AG20443 (cell line): ENCODE measurements at regions not wholly inside any gene's neighbourhood (a gene's known extent, or its start where the extent isn't known, plus 50 kb on each side); places are given as distances from the start of the nearest gene placed in this dataset.
"Not testable (repeated sequence)": the region's sequence is repeated elsewhere in the genome, so short reads cannot be mapped to it uniquely, and the experiment has no call there.

ENCODE experiments used
- DNase-seq: peaks from one replicate; pipeline ENCODE4 v3.0.0; 2012; ENCODE audit warnings: low spot score, mixed read lengths

DNA sequence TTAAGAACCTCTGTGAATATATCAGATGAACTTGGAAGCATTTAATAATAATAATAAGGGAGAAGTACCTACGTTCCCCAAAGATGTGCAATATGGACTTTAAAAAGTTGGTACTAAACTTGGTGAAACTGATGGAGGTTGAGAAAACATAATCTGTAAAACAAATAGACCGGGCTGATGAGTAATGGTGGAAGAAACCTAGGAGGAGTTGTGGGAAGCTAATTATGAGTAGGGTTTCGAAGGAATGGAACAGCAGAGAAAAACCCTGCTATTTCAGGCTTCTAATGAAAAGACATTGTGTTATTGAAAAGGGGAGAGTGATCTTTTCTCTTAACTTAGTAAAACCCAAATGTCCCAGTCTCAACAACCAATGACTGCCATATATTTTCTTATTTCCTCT lies 229.3 kb downstream of the PCSK1 start:
- DNase-seq, result no peak

DNA sequence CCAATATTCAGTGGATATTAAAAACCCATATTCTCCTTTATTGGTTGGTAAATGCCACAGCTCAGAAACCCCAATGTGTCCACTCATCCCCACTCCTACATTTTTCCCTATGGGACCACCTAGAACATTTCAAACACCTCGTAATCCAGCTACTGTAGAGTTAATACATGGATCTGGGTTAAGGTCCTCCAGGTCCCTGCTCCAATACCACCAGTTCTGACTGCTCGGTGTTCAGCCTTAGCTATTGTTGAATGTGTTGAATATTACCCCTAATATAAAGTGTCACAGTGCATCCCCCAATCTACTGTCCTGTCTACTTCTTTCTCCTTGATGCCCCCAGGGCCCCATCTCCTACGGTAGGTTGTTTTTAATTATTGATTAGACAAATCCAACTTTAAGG lies 231.5 kb downstream of the PCSK1 start:
- no peak for DNase-seq

- no peak for DNase-seq
These were observed 232.4 kb downstream of the PCSK1 start for GRCh38 chr5:96200641-96201040.

DNA sequence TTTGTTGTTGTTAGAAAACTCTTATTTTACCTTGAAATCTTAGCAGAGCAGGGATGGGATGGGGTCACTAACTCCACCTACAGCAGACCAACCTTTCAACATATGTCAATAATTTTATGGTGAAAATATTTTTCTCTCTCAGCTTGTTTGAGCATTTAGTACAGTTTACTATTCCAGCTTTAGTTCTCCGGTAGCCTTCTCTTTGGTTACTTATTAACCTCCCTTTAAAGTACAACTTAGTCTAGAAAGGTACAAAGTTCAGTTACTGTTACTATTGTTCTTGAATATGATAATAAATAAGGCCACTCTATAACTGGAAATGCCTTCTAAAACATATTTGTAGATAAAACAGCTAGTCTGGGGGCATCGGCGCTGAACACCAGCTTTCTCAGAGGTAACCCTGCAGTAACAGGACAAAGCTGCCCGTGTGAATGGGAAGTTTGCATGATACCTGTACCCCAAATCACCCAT lies 233.3 kb downstream of the PCSK1 start:
- DNase-seq, result no peak

DNA sequence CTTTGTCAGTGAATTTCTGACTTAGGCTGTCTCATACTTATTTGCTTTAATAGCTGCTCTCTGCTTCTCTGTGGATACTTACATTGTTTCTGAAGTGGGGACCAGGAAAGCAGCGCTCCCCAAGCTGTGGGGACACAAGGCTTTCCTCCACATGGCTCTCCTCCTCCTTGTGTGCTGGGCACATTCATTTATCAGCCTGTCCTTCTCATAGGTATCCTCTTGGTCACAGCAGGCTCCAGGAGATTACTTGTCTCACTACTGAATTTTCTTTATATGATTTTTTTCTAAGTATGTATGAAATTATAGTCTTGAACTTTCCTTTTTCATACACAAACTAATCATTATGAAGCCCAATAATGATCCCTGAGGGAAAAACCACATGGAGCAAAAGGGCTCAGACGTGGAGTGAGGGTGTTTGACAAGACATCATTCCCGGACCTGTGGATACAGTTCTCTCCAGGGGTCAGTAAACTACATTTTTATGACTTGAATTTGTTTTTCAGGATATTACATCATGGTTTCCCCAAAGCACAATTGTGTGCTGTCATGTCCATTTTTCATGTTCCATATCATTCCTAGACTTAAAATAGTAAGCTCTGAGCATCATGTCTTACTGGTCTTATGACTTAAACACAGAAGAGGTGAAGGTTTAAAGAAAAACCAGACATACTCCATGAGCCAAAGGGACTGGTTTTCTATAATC lies 234.5 kb downstream of the PCSK1 start:
- no peak for DNase-seq

DNA sequence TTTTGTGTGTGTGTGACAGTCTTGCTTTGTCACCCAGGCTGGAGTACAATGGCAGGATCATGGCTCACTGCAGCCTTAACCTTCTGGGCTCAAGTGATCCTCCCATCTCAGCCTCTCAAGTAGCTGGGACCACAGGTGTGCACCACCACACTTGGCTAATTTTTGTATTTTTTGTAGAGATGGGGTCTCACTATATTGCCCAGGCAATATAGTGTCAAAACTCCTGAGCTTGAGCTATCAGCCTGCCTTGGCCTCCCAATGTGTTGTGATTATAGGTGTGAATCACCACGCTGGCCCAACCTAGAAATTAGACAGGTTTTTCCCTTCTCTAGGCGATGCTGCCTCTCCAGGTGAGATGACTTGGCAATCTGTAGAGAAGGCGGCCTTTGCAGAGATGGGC lies 235.3 kb downstream of the PCSK1 start:
- not testable (repeated sequence) for DNase-seq

GRCh38 chr5:96197347-96197746 lies 235.7 kb upstream of the ELL2 start:
- DNase-seq, result no peak

DNA sequence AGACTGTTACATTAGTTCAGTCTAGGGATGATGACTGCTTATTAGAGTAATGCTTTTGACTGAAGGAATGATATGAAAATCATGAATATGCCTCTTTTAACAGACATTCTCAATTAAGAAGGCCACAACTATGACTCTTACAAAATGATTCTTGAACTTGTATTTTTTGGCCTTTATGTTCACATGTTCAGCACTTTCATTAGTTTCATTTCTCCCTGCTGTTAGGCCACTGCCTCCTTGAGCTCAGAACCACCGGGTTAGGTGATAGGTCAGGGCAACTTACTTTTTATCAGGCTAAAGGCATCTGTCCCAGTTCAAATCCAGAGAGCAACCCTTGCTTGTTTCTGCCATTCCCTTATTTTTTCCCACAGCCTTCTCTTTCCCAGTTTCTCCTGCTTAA lies 235.2 kb upstream of the ELL2 start:
- peak; percentile 30 for DNase-seq

DNA sequence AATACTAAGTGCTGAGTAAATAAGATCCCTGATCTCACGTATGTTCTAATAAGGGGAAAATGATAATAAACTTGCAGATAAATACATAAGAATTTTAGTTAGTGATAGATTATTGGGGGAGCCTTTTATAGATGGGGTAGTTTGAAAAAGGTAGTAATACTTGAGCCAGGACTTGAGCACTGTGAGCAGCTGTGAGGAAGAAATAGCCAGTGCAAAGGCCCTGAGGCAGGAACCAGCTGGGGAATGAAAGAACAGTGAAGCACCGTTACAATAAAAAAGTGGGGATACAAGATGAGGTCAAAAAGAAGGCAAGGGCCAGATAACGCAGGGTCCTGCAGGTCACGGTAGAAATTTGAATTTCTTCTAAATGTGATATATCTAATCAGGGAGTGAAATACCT lies 234.8 kb upstream of the ELL2 start:
- no peak for DNase-seq

- peak; percentile 40 for DNase-seq
These were observed 233.5 kb upstream of the ELL2 start for GRCh38 chr5:96195123-96195522.

- no peak for DNase-seq
These were observed 232.9 kb upstream of the ELL2 start for GRCh38 chr5:96194593-96194992.

- DNase-seq, result no peak
These were observed 232.3 kb upstream of the ELL2 start for GRCh38 chr5:96193946-96194345.

- no peak for DNase-seq
These were observed 228.3 kb upstream of the ELL2 start for GRCh38 chr5:96189987-96190386.

DNA sequence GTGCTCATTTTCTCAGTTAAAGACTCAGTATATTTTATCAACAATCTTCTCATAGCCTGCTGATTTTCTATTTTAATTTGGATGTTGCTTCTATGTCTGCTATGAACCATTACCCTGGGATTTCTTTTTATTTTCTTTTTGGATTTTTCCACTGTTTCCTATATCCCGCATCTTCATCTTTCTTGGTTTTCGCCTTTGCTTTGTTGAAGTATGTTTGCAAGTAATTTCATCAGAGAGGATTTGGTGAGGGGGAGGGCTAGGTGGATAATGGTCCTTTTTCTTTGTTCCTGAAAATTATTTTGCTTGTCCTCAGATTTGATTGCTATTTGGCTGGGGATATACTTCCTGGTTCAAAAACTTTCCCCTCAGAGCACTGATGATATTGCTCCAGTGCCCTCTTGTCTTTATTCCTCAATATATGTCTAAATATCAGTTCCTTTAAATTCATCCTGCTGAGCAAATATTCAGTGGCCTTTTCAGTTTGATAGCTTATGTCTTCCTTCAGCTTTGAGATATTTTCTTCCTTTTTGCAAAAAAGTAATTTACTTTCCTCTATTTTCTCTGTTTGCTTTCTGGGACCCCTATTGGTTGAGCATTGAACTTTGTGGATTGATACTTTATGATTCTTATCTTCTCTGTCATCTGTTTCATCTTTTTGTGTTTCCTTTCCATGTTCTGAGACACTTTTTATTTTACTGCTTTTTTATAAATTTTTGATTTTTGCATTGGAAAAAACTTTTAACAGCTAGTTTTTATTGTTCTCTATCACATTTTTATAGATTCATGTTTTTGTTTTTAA lies 227.6 kb upstream of the ELL2 start:
- DNase-seq, result no peak

GRCh38 chr5:96187309-96188027 lies 225.8 kb upstream of the ELL2 start:
- no peak for DNase-seq

DNA sequence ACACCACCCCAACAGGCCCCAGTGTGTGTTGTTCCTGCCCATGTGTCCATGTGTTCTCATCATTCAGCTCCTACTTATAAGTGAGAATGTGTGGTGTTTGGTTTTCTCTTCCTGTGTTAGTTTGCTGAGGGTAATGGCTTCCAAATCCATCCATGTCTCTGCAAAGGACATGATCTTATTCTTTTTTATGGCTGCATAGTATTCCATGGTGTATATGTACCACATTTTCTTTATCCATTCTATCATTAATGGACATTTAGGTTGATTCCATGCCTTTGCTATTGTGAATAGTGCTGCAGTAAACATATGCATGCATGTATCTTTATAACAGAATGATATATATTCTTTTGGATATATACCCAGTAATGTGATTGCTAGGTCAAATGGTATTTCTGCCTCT lies 222.9 kb upstream of the ELL2 start:
- DNase-seq, result not testable (repeated sequence)

DNA sequence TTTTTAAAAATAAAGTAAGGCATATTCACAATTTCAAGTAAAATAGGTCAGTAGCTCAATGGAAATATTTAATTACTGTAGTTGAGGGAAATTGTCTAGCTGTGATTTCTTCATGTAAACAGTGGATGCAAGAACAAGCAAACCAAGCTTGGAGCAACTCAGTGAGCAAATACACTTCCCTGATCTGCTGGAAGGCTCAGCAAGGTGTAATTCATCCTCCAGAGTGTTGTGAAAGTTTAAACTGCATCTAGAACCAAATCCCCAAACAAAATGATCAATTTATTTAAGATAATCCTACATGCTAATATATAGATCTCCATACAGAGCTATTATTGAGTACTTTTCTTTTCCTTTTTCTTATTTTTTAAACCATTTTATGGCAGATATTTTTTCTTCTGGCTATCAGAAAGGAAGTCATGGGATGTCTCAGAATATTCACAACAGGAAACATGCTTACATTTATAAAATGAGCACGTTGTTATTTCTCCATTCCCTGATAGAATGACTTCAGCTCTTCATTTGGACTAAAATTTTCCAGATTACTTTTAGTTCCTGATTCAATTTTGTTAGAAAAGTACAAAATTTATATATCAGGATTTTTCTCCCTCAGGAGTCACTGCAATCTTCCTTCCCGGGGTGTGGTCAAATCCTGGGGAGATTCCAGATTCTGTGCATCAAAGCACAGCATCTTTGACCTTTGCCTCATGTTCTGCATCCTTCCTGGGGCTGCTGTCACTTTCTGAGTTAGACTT lies 219.2 kb upstream of the ELL2 start:
- no peak for DNase-seq

DNA sequence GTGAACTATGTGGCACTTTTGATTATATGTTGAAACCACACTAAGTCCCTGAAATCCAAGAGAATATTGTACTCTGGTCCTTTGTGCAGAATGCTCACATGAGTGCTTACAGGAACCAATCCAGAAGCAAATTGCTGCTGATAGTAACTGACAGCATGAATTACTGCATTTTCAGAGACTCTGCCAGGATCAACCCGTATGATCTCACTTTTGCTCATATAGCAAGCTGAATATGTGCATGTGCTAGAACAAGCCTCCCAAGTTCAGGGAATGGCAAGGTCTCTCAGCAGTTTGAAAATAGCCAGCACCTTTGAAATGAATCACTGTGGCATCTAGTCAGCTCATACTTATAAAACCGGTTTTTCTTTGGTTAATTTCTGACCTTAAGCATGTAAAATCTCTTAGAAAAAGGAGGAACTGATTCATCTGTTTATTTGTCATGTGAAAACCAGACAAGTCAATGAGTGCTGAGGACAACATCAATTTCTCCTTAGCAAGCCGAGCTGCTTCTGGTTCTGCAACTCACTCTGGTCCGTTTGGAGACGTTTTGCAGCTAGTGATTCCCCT lies 215.7 kb upstream of the ELL2 start:
- DNase-seq, result peak; percentile 49

DNA sequence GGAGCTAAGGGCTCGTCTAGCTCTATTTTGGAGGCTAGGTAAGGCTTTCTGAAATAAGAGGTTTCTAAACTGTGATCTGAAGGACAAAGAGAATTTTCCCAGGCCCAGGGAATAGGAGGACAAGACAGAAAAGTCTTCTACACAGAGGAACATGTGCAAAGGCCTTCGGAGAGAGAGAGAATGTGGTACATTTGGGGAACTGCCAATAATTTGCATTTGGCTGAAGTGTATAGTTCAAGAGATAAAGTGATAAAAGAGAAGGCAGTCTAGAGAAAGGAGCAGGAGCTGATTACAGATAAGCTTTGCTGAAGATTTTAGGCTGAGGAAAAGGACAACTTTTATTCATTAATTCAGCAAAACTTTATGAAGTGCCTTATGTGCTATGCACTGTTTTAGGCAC lies 214.4 kb upstream of the ELL2 start:
- no peak for DNase-seq

- DNase-seq, result no peak
These were observed 213.4 kb upstream of the ELL2 start for GRCh38 chr5:96175090-96175489.

- DNase-seq, result no peak
These were observed 211.7 kb upstream of the ELL2 start for GRCh38 chr5:96173366-96173765.

GRCh38 chr5:96172436-96172835 lies 210.8 kb upstream of the ELL2 start:
- peak; percentile 58 for DNase-seq
